ENCODE measurements at regions not wholly inside any gene's neighbourhood (a gene's known extent, or its start where the extent isn't known, plus 50 kb on each side); places are given as distances from the start of the nearest gene placed in this dataset.
"Not testable (repeated sequence)": the region's sequence is repeated elsewhere in the genome, so short reads cannot be mapped to it uniquely, and the experiment has no call there.

DNA sequence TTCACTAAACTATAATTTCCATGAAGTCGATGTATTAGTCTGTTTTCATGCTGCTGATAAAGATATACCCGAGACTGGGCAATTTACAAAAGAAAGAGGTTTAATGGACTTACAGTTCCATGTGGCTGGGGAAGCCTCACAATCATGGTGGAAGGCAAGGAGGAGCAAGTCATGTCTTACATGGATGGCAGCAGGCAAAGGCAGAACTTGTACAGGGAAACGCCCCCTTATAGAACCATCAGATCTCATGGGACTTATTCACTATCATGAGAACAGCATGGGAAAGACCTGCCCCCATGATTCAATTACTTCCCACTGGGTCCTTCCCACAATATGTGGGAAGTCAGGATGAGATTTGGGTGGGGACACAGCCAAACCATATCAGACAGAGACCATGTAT, 141.6 kb downstream of the SLC38A4 start:
- not testable (repeated sequence) for TF ChIP-seq NR2C2 (CRISPR knock-in tag; IDR thresholded peaks at IDR 0.05); NFYB (CRISPR knock-in tag; conservative IDR thresholded peaks at IDR 0.05; ENCODE audit: low read depth); CREB1 (CRISPR knock-in tag; IDR thresholded peaks at IDR 0.05); ZNF671 (CRISPR knock-in tag; IDR thresholded peaks at IDR 0.05); TEAD4 (CRISPR knock-in tag; IDR thresholded peaks at IDR 0.05); FOXK1 (CRISPR knock-in tag; IDR thresholded peaks at IDR 0.05)
- TF ChIP-seq, protein P1, sequence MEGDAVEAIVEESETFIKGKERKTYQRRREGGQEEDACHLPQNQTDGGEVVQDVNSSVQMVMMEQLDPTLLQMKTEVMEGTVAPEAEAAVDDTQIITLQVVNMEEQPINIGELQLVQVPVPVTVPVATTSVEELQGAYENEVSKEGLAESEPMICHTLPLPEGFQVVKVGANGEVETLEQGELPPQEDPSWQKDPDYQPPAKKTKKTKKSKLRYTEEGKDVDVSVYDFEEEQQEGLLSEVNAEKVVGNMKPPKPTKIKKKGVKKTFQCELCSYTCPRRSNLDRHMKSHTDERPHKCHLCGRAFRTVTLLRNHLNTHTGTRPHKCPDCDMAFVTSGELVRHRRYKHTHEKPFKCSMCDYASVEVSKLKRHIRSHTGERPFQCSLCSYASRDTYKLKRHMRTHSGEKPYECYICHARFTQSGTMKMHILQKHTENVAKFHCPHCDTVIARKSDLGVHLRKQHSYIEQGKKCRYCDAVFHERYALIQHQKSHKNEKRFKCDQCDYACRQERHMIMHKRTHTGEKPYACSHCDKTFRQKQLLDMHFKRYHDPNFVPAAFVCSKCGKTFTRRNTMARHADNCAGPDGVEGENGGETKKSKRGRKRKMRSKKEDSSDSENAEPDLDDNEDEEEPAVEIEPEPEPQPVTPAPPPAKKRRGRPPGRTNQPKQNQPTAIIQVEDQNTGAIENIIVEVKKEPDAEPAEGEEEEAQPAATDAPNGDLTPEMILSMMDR (IDR thresholded peaks at IDR 0.05): not testable (repeated sequence)
- TF ChIP-seq, protein P2, sequence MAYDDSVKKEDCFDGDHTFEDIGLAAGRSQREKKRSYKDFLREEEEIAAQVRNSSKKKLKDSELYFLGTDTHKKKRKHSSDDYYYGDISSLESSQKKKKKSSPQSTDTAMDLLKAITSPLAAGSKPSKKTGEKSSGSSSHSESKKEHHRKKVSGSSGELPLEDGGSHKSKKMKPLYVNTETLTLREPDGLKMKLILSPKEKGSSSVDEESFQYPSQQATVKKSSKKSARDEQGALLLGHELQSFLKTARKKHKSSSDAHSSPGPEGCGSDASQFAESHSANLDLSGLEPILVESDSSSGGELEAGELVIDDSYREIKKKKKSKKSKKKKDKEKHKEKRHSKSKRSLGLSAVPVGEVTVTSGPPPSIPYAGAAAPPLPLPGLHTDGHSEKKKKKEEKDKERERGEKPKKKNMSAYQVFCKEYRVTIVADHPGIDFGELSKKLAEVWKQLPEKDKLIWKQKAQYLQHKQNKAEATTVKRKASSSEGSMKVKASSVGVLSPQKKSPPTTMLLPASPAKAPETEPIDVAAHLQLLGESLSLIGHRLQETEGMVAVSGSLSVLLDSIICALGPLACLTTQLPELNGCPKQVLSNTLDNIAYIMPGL (CRISPR knock-in tag; IDR thresholded peaks at IDR 0.05): not testable (repeated sequence)
- TF ChIP-seq, protein P3, sequence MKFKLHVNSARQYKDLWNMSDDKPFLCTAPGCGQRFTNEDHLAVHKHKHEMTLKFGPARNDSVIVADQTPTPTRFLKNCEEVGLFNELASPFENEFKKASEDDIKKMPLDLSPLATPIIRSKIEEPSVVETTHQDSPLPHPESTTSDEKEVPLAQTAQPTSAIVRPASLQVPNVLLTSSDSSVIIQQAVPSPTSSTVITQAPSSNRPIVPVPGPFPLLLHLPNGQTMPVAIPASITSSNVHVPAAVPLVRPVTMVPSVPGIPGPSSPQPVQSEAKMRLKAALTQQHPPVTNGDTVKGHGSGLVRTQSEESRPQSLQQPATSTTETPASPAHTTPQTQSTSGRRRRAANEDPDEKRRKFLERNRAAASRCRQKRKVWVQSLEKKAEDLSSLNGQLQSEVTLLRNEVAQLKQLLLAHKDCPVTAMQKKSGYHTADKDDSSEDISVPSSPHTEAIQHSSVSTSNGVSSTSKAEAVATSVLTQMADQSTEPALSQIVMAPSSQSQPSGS (CRISPR knock-in tag; IDR thresholded peaks at IDR 0.05; ENCODE audit: borderline replicate concordance, low read depth): not testable (repeated sequence)

All from WTC11 (cell line).